WTC11 (cell line): ENCODE measurements at regions not wholly inside any gene's neighbourhood (a gene's known extent, or its start where the extent isn't known, plus 50 kb on each side); places are given as distances from the start of the nearest gene placed in this dataset.

Source experiments
- ATAC-seq: fragments of 200-7000 bp; cut with Tn5 transposase; 2 replicates; pipeline ENCODE4 v1.10.0; 2021; ENCODE audit warnings: mild to moderate bottlenecking, moderate library complexity
- CTCF ChIA-PET: fragments of 300-600 bp; sonication (Branson Sonifier 250); formaldehyde crosslinking; loops from one replicate; lab custom pipeline; 2021; ENCODE audit warnings: antibody characterized with exemption; lab: Charles Lee
- POLR2A ChIA-PET: fragments of 350-600 bp; sonication (Branson Sonifier 250); formaldehyde crosslinking; loops from one replicate; lab custom pipeline; 2021; ENCODE audit warnings: antibody characterized with exemption; lab: Charles Lee
- DNase-seq: peaks from one replicate; pipeline ENCODE4 v3.0.0; 2021; ENCODE audit warnings: low spot score
- H3K27ac Mint-ChIP-seq: 2 replicates; pipeline ENCODE4 v1.8.0; 2021; ENCODE audit warnings: mixed read lengths
- H3K27me3 Mint-ChIP-seq: 2 replicates; pipeline ENCODE4 v1.8.0; 2021; ENCODE audit warnings: low read depth, mild to moderate bottlenecking, moderate library complexity, mixed read lengths
- H3K36me3 Mint-ChIP-seq: 2 replicates; pipeline ENCODE4 v1.8.0; 2021; ENCODE audit warnings: mixed read lengths
- H3K4me1 Mint-ChIP-seq: 2 replicates; pipeline ENCODE4 v1.8.0; 2022; ENCODE audit warnings: mixed read lengths
- H3K4me3 Mint-ChIP-seq: 2 replicates; pipeline ENCODE4 v1.8.0; 2021; ENCODE audit warnings: mild to moderate bottlenecking, moderate library complexity, mixed read lengths
- H3K9me3 Mint-ChIP-seq: 2 replicates; pipeline ENCODE4 v1.8.0; 2021; ENCODE audit warnings: mixed read lengths
- CBFB ChIP-seq: sonication (generic); formaldehyde crosslinking; IDR thresholded peaks from 2 replicates; pipeline ENCODE4 v1.8.1; 2022; ENCODE audit warnings: mild to moderate bottlenecking, low read depth, missing genetic modification reagents
- ELF4 ChIP-seq: sonication (generic); formaldehyde crosslinking; IDR thresholded peaks from 2 replicates; pipeline ENCODE4 v1.8.1; 2022; ENCODE audit warnings: low read depth, mild to moderate bottlenecking, moderate library complexity, missing genetic modification reagents
- EMX1 ChIP-seq: fragments of 250-450 bp; sonication (Bioruptor Pico); IDR thresholded peaks from 2 replicates; pipeline ENCODE4 v1.8.0; 2021; ENCODE audit warnings: mild to moderate bottlenecking
- GRHL2 ChIP-seq: fragments of 250-450 bp; sonication (Bioruptor Pico); IDR thresholded peaks from 2 replicates; pipeline ENCODE4 v1.8.0; 2022; ENCODE audit warnings: mild to moderate bottlenecking, moderate library complexity; ENCODE audit not compliant: insufficient replicate concordance, severe bottlenecking
- GTF2I ChIP-seq: fragments of 250-450 bp; sonication (Bioruptor Pico); conservative IDR thresholded peaks from 2 replicates; pipeline ENCODE4 v1.4.0; 2021; ENCODE audit warnings: mild to moderate bottlenecking
- IRF2 ChIP-seq: sonication (generic); formaldehyde crosslinking; IDR thresholded peaks from 2 replicates; pipeline ENCODE4 v1.8.0; 2022; ENCODE audit warnings: low read depth, missing genetic modification reagents, borderline replicate concordance
- NFATC4 ChIP-seq: fragments of 250-450 bp; sonication (Bioruptor Pico); IDR thresholded peaks from 2 replicates; pipeline ENCODE4 v1.9.0; 2021; ENCODE audit warnings: mild to moderate bottlenecking
- NFYB ChIP-seq: sonication (generic); formaldehyde crosslinking; conservative IDR thresholded peaks from 2 replicates; pipeline ENCODE4 v1.8.0; 2022; ENCODE audit warnings: low read depth, missing genetic modification reagents
- OVOL2 ChIP-seq: fragments of 250-450 bp; sonication (Bioruptor Pico); IDR thresholded peaks from 2 replicates; pipeline ENCODE4 v1.9.0; 2021; ENCODE audit warnings: mild to moderate bottlenecking, borderline replicate concordance
- RELA ChIP-seq: sonication (generic); formaldehyde crosslinking; IDR thresholded peaks from 2 replicates; pipeline ENCODE4 v1.8.1; 2022; ENCODE audit warnings: missing genetic modification reagents, mild to moderate bottlenecking, borderline replicate concordance
- SP1 ChIP-seq: sonication (generic); formaldehyde crosslinking; conservative IDR thresholded peaks from 2 replicates; pipeline ENCODE4 v1.8.1; 2022; ENCODE audit warnings: missing genetic modification reagents
- TEAD4 ChIP-seq: sonication (generic); formaldehyde crosslinking; IDR thresholded peaks from 2 replicates; pipeline ENCODE4 v1.8.0; 2022; ENCODE audit warnings: mild to moderate bottlenecking, missing genetic modification reagents
- ZNF416 ChIP-seq: fragments of 250-450 bp; sonication (Bioruptor Pico); IDR thresholded peaks from 2 replicates; pipeline ENCODE4 v1.9.0; 2021; ENCODE audit warnings: mild to moderate bottlenecking, inconsistent platforms
- TF ChIP-seq, protein P1 (sequence below): sonication (generic); formaldehyde crosslinking; IDR thresholded peaks from 2 replicates; pipeline ENCODE4 v1.8.0; 2023; ENCODE audit warnings: missing genetic modification reagents, mild to moderate bottlenecking, borderline replicate concordance
- TF ChIP-seq, protein P2 (sequence below): fragments of 250-450 bp; sonication (Bioruptor Pico); IDR thresholded peaks from 2 replicates; pipeline ENCODE4 v1.9.0; 2021; ENCODE audit warnings: moderate library complexity, mild to moderate bottlenecking, inconsistent platforms, borderline replicate concordance
- TF ChIP-seq, protein P3 (sequence below): sonication (generic); formaldehyde crosslinking; IDR thresholded peaks from 2 replicates; pipeline ENCODE4 v1.8.0; 2022; ENCODE audit warnings: mild to moderate bottlenecking, missing genetic modification reagents
- TF ChIP-seq, protein P4 (sequence below): sonication (generic); formaldehyde crosslinking; IDR thresholded peaks from 2 replicates; pipeline ENCODE4 v1.8.0; 2023; ENCODE audit warnings: missing genetic modification reagents
- TF ChIP-seq, protein P5 (sequence below): sonication (generic); formaldehyde crosslinking; IDR thresholded peaks from 2 replicates; pipeline ENCODE4 v1.8.0; 2022; ENCODE audit warnings: mild to moderate bottlenecking, missing genetic modification reagents
- TF ChIP-seq, protein P6 (sequence below): sonication (generic); formaldehyde crosslinking; IDR thresholded peaks from 2 replicates; pipeline ENCODE4 v1.8.1; 2022; ENCODE audit warnings: missing genetic modification reagents, borderline replicate concordance
- TF ChIP-seq, protein P7 (sequence below): sonication (generic); formaldehyde crosslinking; IDR thresholded peaks from 2 replicates; pipeline ENCODE4 v1.8.1; 2022; ENCODE audit warnings: low read depth, mild to moderate bottlenecking, moderate library complexity, missing genetic modification reagents, borderline replicate concordance
- TF ChIP-seq, protein P8 (sequence below): sonication (generic); formaldehyde crosslinking; IDR thresholded peaks from 2 replicates; pipeline ENCODE4 v1.8.0; 2022; ENCODE audit warnings: mild to moderate bottlenecking, missing genetic modification reagents

DNA sequence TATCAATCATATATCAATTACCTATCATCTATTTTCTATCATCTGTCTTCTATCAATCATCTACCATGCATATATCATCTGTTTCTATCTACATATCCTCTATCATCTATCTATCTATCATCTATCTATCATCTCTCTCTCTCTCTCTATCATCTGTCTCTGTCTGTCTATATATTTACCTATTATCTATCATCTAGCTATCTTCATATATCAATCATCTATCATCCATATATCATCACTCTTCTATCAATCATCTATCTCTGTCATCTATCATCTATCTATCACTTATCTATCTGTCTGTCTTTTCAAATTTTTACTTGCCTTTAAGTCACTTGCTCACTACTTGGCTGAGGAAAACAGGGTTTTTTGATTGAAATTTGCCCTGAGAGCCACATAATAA lies 592.3 kb downstream of the DCDC2C start (continued):
- TF ChIP-seq, protein P1, sequence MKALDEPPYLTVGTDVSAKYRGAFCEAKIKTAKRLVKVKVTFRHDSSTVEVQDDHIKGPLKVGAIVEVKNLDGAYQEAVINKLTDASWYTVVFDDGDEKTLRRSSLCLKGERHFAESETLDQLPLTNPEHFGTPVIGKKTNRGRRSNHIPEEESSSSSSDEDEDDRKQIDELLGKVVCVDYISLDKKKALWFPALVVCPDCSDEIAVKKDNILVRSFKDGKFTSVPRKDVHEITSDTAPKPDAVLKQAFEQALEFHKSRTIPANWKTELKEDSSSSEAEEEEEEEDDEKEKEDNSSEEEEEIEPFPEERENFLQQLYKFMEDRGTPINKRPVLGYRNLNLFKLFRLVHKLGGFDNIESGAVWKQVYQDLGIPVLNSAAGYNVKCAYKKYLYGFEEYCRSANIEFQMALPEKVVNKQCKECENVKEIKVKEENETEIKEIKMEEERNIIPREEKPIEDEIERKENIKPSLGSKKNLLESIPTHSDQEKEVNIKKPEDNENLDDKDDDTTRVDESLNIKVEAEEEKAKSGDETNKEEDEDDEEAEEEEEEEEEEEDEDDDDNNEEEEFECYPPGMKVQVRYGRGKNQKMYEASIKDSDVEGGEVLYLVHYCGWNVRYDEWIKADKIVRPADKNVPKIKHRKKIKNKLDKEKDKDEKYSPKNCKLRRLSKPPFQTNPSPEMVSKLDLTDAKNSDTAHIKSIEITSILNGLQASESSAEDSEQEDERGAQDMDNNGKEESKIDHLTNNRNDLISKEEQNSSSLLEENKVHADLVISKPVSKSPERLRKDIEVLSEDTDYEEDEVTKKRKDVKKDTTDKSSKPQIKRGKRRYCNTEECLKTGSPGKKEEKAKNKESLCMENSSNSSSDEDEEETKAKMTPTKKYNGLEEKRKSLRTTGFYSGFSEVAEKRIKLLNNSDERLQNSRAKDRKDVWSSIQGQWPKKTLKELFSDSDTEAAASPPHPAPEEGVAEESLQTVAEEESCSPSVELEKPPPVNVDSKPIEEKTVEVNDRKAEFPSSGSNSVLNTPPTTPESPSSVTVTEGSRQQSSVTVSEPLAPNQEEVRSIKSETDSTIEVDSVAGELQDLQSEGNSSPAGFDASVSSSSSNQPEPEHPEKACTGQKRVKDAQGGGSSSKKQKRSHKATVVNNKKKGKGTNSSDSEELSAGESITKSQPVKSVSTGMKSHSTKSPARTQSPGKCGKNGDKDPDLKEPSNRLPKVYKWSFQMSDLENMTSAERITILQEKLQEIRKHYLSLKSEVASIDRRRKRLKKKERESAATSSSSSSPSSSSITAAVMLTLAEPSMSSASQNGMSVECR, result no peak

DNA sequence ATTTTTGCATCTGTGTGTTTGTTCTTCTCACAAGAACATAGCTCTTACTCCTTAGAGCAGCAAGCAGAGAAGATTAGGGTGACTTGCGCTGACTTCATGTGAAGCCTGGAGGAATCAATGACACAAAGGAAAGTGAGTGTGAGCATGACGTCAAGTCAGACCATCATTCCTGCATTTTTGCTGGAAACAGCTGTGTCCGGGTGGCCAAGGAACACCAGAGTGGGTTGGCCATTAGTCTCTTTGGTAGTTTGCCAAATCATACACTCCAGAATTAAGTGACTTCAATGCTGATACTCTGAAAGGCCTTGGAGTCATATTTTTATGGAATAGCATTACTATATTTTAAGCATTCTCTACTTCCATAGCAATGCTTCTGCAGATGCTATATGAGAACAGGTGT lies 597.2 kb downstream of the DCDC2C start:
- TF ChIP-seq GTF2I (CRISPR knock-in tag), result no peak
- no peak for TF ChIP-seq OVOL2 (CRISPR knock-in tag)
- TF ChIP-seq ELF4 (CRISPR knock-in tag), result no peak
- TF ChIP-seq NFYB (CRISPR knock-in tag), result no peak
- TF ChIP-seq, protein P2, sequence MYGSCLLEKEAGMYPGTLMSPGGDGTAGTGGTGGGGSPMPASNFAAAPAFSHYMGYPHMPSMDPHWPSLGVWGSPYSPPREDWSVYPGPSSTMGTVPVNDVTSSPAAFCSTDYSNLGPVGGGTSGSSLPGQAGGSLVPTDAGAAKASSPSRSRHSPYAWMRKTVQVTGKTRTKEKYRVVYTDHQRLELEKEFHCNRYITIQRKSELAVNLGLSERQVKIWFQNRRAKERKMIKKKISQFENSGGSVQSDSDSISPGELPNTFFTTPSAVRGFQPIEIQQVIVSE (CRISPR knock-in tag), result no peak
- no peak overlapping the region for H3K27ac Mint-ChIP-seq
- H3K36me3 Mint-ChIP-seq, result peaks cover 73% of the 10 kb centered on the region
- peaks cover 86% of the 10 kb centered on the region for H3K9me3 Mint-ChIP-seq
- no peak overlapping the region for H3K4me3 Mint-ChIP-seq
- DNase-seq (no peak), ATAC-seq (no peak)
- ChIA-PET CTCF (no interaction called here), POLR2A (no interaction called here)
- H3K27me3 Mint-ChIP-seq, result peaks cover 5% of the 10 kb centered on the region
- no peaks in the 10 kb centered on the region for H3K4me1 Mint-ChIP-seq

DNA sequence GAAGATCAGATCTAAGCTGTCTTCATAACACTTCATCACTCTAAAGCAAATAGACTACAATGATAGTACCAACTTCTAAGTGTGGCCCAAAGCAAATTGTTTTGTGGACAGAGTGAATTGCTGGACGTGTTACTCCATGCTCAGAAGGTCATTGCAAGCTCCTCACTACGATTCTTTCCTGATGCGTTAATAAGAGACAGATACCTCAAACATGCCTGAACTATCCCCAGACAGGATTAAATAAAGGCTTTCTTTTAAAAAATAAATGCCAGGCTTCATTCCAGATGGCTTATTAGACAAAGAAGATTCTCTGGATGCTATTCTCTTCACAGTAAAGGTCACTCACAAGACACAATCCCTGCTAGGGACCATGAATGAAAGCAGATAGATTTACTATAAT lies 621.2 kb downstream of the DCDC2C start:
- no peak for DNase-seq
- Mint-ChIP-seq H3K27ac (no peak overlapping the region), H3K9me3 (peaks cover 56% of the 10 kb centered on the region)
- no peak for ATAC-seq
- TF ChIP-seq, protein P2 (CRISPR knock-in tag), result no peak
- TF ChIP-seq, protein P3, sequence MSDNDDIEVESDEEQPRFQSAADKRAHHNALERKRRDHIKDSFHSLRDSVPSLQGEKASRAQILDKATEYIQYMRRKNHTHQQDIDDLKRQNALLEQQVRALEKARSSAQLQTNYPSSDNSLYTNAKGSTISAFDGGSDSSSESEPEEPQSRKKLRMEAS (CRISPR knock-in tag), result no peak
- TF ChIP-seq GRHL2 (CRISPR knock-in tag) (no peak), GTF2I (CRISPR knock-in tag) (no peak), ZNF416 (CRISPR knock-in tag) (no peak), IRF2 (CRISPR knock-in tag) (no peak), SP1 (CRISPR knock-in tag) (no peak), RELA (no peak), NFATC4 (CRISPR knock-in tag) (no peak), TEAD4 (no peak), EMX1 (CRISPR knock-in tag) (no peak), CBFB (CRISPR knock-in tag) (no peak)
- TF ChIP-seq, protein P4, sequence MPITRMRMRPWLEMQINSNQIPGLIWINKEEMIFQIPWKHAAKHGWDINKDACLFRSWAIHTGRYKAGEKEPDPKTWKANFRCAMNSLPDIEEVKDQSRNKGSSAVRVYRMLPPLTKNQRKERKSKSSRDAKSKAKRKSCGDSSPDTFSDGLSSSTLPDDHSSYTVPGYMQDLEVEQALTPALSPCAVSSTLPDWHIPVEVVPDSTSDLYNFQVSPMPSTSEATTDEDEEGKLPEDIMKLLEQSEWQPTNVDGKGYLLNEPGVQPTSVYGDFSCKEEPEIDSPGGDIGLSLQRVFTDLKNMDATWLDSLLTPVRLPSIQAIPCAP (CRISPR knock-in tag), result no peak
- TF ChIP-seq, protein P5, sequence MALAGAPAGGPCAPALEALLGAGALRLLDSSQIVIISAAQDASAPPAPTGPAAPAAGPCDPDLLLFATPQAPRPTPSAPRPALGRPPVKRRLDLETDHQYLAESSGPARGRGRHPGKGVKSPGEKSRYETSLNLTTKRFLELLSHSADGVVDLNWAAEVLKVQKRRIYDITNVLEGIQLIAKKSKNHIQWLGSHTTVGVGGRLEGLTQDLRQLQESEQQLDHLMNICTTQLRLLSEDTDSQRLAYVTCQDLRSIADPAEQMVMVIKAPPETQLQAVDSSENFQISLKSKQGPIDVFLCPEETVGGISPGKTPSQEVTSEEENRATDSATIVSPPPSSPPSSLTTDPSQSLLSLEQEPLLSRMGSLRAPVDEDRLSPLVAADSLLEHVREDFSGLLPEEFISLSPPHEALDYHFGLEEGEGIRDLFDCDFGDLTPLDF (CRISPR knock-in tag), result no peak
- TF ChIP-seq, protein P6, sequence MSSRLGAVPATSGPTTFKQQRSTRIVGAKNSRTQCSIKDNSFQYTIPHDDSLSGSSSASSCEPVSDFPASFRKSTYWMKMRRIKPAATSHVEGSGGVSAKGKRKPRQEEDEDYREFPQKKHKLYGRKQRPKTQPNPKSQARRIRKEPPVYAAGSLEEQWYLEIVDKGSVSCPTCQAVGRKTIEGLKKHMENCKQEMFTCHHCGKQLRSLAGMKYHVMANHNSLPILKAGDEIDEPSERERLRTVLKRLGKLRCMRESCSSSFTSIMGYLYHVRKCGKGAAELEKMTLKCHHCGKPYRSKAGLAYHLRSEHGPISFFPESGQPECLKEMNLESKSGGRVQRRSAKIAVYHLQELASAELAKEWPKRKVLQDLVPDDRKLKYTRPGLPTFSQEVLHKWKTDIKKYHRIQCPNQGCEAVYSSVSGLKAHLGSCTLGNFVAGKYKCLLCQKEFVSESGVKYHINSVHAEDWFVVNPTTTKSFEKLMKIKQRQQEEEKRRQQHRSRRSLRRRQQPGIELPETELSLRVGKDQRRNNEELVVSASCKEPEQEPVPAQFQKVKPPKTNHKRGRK, result no peak
- TF ChIP-seq, protein P7, sequence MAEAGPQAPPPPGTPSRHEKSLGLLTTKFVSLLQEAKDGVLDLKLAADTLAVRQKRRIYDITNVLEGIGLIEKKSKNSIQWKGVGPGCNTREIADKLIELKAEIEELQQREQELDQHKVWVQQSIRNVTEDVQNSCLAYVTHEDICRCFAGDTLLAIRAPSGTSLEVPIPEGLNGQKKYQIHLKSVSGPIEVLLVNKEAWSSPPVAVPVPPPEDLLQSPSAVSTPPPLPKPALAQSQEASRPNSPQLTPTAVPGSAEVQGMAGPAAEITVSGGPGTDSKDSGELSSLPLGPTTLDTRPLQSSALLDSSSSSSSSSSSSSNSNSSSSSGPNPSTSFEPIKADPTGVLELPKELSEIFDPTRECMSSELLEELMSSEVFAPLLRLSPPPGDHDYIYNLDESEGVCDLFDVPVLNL (CRISPR knock-in tag), result no peak
- TF ChIP-seq, protein P8, sequence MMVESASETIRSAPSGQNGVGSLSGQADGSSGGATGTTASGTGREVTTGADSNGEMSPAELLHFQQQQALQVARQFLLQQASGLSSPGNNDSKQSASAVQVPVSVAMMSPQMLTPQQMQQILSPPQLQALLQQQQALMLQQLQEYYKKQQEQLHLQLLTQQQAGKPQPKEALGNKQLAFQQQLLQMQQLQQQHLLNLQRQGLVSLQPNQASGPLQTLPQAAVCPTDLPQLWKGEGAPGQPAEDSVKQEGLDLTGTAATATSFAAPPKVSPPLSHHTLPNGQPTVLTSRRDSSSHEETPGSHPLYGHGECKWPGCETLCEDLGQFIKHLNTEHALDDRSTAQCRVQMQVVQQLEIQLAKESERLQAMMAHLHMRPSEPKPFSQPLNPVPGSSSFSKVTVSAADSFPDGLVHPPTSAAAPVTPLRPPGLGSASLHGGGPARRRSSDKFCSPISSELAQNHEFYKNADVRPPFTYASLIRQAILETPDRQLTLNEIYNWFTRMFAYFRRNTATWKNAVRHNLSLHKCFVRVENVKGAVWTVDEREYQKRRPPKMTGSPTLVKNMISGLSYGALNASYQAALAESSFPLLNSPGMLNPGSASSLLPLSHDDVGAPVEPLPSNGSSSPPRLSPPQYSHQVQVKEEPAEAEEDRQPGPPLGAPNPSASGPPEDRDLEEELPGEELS (CRISPR knock-in tag), result no peak
- TF ChIP-seq, all 79 proteins: peak for 0
- Mint-ChIP-seq H3K36me3 (peaks cover 44% of the 10 kb centered on the region), H3K4me3 (no peak overlapping the region), H3K27me3 (0 out of 2 replicates have a peak, but pooled peaks cover 4% of the 10 kb centered on the region), H3K4me1 (no peaks in the 10 kb centered on the region)
- ChIA-PET CTCF (no interaction called here), POLR2A (no interaction called here)
